SU-DHL-6 (cell line): ENCODE measurements at regions not wholly inside any gene's neighbourhood (a gene's known extent, or its start where the extent isn't known, plus 50 kb on each side); places are given as distances from the start of the nearest gene placed in this dataset.

Experiments
- H2AFZ ChIP-seq: fragments of 200-600 bp; sonication (generic); 2 replicates; pipeline ENCODE4 v1.6.1; 2014; ENCODE audit warnings: low read depth, mild to moderate bottlenecking, moderate library complexity, mixed read lengths, antibody characterized with exemption, low read length; ENCODE audit not compliant: severe bottlenecking
- H3F3A ChIP-seq: fragments of 200-600 bp; shearing (Covaris generic); 2 replicates; pipeline ENCODE4 v1.6.0; 2016; ENCODE audit warnings: antibody characterized with exemption, mild to moderate bottlenecking; ENCODE audit not compliant: insufficient read depth
- H3K27ac ChIP-seq: fragments of 200-600 bp; sonication (generic); 2 replicates; pipeline ENCODE4 v1.5.1; 2016; ENCODE audit warnings: low read depth, mild to moderate bottlenecking, low read length, moderate library complexity, mixed read lengths
- H3K27me3 ChIP-seq: fragments of 200-600 bp; sonication (generic), shearing (Covaris generic); 2 replicates; pipeline ENCODE4 v1.6.0; 2014; ENCODE audit warnings: mild to moderate bottlenecking, low read length
- H3K36me3 ChIP-seq: fragments of 200-600 bp; sonication (generic); 2 replicates; pipeline ENCODE4 v1.6.1; 2014; ENCODE audit warnings: mild to moderate bottlenecking, low read length, mixed read lengths
- H3K4me2 ChIP-seq: fragments of 300-600, 200-600 bp; shearing (Covaris generic), sonication (generic); 2 replicates; pipeline ENCODE4 v1.6.0; 2014; ENCODE audit warnings: low read length, low read depth, mild to moderate bottlenecking; ENCODE audit not compliant: poor library complexity, severe bottlenecking
- H3K4me3 ChIP-seq: fragments of 200-600 bp; sonication (generic); 2 replicates; pipeline ENCODE4 v1.5.1; 2014; ENCODE audit warnings: antibody characterized with exemption, low read length, mild to moderate bottlenecking, mixed read lengths; ENCODE audit not compliant: insufficient read depth, poor library complexity, severe bottlenecking
- H3K79me2 ChIP-seq: fragments of 200-600 bp; sonication (generic); 2 replicates; pipeline ENCODE4 v1.6.1; 2014; ENCODE audit warnings: mild to moderate bottlenecking, low read length, moderate library complexity; ENCODE audit not compliant: insufficient read depth
- H3K9ac ChIP-seq: fragments of 200-600 bp; sonication (generic); 2 replicates; pipeline ENCODE4 v1.7.0; 2014; ENCODE audit warnings: mild to moderate bottlenecking, low read length
- H3K9me2 ChIP-seq: fragments of 200-600 bp; sonication (generic); replicated peaks from 2 replicates; pipeline ENCODE4 v1.6.1; 2014; ENCODE audit warnings: low read length; ENCODE audit not compliant: insufficient read depth
- H3K9me3 ChIP-seq: fragments of 200-600 bp; sonication (generic); 2 replicates; pipeline ENCODE4 v1.6.1; 2014; ENCODE audit warnings: low read length, mixed read lengths; ENCODE audit not compliant: insufficient read depth
- H4K20me1 ChIP-seq: fragments of 200-600 bp; sonication (generic); 2 replicates; pipeline ENCODE4 v1.6.1; 2014; ENCODE audit warnings: low read depth, mild to moderate bottlenecking, antibody characterized with exemption, low read length, moderate library complexity, mixed read lengths
- CTCF ChIP-seq: fragments of 200-600 bp; sonication (generic); IDR thresholded peaks from one replicate; pipeline ENCODE4 v1.5.1; 2017; ENCODE audit warnings: antibody characterized with exemption, mild to moderate bottlenecking, low read length, moderate library complexity; ENCODE audit not compliant: insufficient read depth, poor library complexity, severe bottlenecking
- EZH2phosphoT487 ChIP-seq: fragments of 200-600 bp; sonication (generic), shearing (Covaris generic); conservative IDR thresholded peaks from 2 replicates; pipeline ENCODE4 v1.6.1; 2018; ENCODE audit warnings: mild to moderate bottlenecking, antibody characterized with exemption, low read length, moderate library complexity, mixed read lengths

GRCh38 chr2:156199588-156199987 is 132.9 kb downstream of the NR4A2 start:
- Histone ChIP-seq H3K9me3 (no peaks in the 10 kb centered on the region), H3K27me3 (no peaks in the 10 kb centered on the region), H3K9me2 (no peaks in the 10 kb centered on the region), H4K20me1 (no peaks in the 10 kb centered on the region), H3K79me2 (no peaks in the 10 kb centered on the region), H3F3A (no peaks in the 10 kb centered on the region), H3K4me3 (no peak overlapping the region), H3K27ac (no peak overlapping the region), H2AFZ (no peak overlapping the region), H3K36me3 (no peaks in the 10 kb centered on the region), H3K4me2 (no peak overlapping the region), H3K9ac (no peak overlapping the region)
- TF ChIP-seq EZH2phosphoT487, result no peak
- TF ChIP-seq CTCF, result no peak

- Histone ChIP-seq H4K20me1 (no peaks in the 10 kb centered on the region), H3K27ac (no peak overlapping the region), H3K4me3 (no peak overlapping the region), H3K36me3 (no peaks in the 10 kb centered on the region), H2AFZ (no peak overlapping the region), H3K27me3 (no peaks in the 10 kb centered on the region), H3K9ac (no peak overlapping the region), H3F3A (no peaks in the 10 kb centered on the region), H3K4me2 (no peak overlapping the region), H3K79me2 (no peaks in the 10 kb centered on the region), H3K9me3 (no peaks in the 10 kb centered on the region), H3K9me2 (no peaks in the 10 kb centered on the region)
- TF ChIP-seq CTCF, result no peak
- TF ChIP-seq EZH2phosphoT487, result no peak
Measured at GRCh38 chr2:156196031-156196430, 136.5 kb downstream of the NR4A2 start.

- no peaks in the 10 kb centered on the region for H3K9me3 ChIP-seq
- H2AFZ ChIP-seq, result no peak overlapping the region
- TF ChIP-seq EZH2phosphoT487 (no peak), CTCF (no peak)
- no peaks in the 10 kb centered on the region for H3K27me3 ChIP-seq
- H3K4me2 ChIP-seq, result no peak overlapping the region
- H3F3A ChIP-seq, result no peaks in the 10 kb centered on the region
- H3K9me2 ChIP-seq, result no peaks in the 10 kb centered on the region
- no peak overlapping the region for H3K27ac ChIP-seq
- H3K4me3 ChIP-seq, result no peak overlapping the region
- H3K79me2 ChIP-seq, result no peaks in the 10 kb centered on the region
- no peaks in the 10 kb centered on the region for H3K36me3 ChIP-seq
- H3K9ac ChIP-seq, result no peak overlapping the region
- H4K20me1 ChIP-seq, result no peaks in the 10 kb centered on the region
Measured at GRCh38 chr2:156192468-156192867, 140.1 kb downstream of the NR4A2 start.
